ENCODE measurements at regions not wholly inside any gene's neighbourhood (a gene's known extent, or its start where the extent isn't known, plus 50 kb on each side); places are given as distances from the start of the nearest gene placed in this dataset.

DNA sequence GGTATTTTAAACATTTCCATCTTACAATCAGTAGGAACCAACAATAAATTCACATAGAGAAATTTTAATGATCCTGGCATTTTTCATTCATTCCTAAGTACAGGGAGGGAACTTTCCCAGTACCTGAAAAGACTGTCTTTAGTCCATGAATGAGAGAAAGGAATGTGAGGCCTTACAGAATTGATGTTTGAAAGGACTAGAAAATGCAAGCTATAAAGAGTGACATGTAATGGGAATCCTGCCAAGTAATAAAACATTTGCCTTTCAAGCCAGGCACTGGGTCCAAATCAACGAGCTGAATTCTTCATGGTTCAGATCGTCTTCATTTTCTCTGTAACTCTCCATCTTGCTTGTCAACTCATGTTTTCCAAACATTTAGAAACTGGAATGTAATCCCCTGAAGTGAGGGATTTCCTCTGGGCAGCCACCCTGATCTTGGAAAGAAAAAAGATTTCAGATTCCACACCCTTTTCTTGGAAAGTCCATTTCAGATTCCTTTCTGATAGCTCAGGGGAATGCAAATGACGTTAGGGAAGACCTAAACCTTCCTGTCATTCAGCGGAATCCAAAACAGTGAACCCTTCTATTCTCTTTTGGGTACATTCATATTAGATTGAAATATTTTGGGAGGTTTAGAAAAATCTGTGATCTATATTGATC is 315.8 kb downstream of the SH3GL2 start:
- no peak for DNase-seq

DNA sequence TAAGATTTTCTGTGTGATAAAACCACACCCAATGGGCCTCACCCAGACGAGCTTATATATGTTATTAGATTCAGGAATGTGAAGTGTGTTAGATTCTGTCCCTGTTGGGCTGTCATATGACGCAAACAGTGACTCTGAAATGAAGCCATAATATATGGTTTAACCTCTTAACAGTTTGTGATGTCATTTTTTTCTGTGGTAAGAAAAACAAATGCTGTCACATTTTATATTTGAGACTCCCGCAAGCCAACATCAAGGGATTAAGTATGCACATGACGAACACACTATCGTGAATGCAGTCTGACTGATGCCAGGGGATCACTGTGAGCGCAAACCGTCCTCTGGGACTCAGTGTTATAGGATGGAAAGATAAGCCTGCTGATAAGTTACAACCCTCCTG is 321.7 kb downstream of the SH3GL2 start:
- no peak for DNase-seq

DNA sequence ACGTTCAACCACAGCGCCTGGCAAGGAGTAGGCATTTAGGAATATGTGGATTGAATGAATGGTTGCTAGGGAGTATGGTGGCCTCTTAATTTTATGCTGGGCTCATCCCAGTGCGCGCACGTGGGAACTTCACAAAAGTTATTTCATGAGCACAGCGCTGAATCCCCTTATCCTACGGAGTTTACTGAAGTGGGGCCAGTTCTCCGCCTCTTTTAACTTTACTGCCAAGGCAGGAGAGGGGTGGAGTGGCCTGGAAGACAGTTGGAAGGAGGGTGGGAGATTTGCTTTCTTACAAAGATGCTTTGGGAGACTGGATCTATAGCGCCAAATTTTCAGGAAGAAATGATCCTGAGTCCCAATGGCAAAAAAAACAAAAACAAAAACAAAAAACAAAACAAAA is 326.5 kb downstream of the SH3GL2 start:
- no peak for DNase-seq

DNA sequence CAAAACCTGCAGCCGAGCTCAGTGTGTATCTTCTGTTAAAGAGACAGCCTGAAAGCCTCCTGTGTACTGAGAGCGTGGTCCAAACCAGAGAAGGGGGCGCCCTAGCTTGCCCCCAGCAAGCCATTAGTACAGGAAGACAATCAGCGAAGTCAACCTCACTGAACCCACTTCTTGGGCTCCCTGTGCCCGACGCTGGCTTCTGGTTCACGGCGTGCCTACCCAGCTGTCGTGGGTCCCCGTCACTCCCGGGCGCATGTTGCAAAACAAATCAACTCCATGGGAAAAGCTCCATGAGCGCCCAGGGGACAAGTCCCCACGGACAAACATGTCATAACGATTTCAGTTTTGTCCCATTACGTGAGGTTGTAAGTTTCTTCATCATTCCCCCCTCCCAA is 326.9 kb downstream of the SH3GL2 start:
- no peak for DNase-seq

DNA sequence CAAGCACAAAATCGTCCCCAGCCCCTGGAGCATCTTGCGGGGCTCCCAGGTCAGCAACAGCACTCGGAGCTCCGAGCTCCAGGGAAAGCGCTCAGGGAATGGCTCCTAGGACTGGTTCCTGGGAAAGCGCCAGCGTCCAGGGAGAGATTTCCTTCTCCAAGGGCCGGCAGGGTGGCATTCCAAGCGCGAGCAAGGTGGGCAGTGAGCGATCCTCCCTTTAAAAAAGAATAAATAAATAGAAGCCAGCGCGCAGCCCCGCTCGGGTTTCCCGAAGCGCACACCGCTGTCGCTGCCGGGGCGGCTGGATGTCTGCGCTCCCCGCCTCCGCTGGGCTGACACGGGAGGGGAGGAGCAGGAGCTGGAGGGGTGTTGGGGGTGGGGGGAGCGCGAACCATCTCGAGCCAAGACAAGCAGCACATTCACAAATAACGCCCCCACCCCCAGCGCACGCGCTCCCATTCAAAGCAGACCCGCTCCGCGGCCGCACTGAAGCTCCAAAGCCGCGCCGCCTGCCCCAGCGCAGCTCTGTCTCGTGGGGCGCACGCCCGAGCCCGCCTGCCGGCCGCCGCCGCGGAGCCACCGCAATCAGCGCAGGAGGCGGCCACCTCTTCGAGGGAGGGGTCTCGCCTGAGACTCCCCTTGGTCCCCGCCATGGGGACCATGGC is 327.4 kb downstream of the SH3GL2 start:
- no peak for DNase-seq

DNA sequence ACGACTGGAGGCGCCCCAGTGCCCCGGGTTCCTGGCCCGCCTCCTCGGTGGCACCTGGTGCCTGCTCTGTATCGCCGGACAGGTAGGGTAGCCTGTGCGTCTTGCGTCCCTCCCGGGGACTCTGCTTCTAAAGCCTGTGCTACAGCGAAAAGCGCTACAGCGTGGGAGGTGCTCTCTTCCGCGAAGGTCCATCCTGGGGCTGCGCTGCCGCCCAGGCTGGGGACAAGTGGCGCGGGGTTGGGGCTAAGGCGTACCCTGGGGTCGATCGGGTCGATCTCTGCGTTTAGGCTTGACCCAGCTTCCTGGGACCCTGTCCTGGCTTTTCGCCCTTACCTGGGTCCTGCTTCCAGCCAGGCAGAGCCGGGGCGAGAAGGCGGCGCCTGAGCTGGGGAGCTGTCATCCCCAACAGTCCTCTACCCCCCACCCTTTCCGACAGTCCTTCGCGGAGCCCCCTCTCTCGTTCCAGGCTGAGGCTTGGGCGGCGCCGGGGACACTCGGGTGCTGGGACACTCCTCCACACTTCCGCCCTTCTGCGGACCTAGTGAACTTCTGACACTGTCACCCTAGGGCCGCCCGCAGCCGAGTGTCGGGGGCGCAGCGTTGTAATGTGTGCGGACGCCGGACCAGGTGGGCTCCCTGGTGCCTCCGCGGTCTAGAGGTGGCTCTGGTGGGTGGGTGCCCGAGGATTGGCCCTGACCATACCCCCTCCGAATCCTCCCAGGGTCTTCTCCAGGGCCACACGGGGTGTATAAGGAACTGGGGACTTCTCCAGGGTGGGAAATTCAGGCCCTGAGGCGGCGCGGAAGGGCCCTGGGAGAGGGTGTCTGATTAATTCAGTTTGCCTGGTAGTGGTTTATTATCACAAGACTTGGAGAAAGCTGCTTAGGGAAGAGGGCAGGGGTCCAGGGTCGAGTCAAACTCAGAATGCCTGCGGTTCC is 328.2 kb downstream of the SH3GL2 start:
- DNase-seq: no peak

DNA sequence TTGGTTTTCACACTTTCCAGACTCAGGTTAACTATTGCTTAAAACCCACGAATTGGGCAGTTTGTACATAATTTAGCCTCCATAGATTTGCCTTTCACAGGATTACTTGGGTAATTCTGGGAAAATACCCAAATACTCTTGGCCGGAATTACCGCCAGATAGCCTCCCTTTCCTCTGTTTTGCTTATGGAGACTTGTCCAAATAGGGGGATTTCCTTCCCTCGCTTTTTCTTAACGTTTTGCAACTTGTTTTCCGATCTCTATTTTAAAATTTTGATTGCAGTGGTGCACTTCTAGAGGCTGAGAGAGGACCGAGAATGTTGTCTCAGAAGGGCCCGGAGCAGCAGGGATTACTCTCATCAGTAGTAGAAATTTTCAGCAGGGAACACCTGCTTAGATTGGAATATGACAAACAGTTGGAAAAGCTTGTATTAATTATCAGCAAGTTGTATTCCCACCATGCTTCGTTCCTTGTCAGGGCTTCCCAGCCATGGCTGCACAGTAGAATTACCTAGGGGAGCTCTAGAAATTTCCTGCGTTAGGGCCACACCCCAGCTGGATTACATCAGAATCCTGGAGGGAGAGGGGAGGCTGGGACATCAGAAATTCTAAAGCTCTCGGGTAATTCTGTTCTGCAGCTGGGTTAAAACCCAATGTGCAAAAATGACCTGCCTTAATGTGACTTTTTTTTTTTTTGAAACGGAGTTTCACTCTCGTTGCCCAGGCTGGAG is 329.1 kb downstream of the SH3GL2 start:
- no peak for DNase-seq

DNA sequence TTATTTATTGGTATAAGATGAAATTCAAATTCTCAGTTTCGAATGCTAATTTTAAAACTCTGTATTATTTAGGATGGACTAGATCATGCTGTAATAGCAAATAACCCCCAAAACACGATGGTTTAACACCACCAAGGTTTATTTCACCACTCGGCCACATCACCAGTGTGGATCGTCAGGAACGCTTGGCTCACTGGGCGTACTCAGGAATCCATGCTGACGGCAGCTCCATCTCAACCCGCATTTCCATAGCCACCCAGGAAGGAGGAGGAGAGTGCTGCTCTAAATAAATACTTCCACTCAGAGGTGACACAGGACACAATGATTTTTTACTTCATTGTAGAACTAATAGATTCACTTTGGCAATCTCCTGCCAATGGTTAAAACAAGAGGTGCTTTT is 347.4 kb downstream of the SH3GL2 start:
- no peak for DNase-seq

DNA sequence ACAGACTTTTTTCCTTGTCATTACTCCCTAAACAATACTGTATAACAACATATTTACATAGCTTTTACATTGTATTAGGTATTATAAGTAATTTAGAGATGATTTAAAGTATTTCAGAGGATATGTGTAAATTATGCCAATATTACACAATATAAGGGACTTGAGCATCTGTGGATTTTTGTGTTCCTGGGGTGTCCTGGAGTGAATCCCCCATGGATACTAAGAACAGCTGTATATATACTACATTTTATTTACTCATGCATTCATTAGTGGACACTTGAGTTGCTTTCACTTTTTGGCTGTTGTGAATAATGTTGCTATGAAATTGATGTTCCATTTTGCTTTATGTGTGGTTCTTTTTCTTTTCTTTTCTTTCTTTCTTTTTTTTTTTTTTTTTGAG is 348.8 kb downstream of the SH3GL2 start:
- no peak for DNase-seq

DNA sequence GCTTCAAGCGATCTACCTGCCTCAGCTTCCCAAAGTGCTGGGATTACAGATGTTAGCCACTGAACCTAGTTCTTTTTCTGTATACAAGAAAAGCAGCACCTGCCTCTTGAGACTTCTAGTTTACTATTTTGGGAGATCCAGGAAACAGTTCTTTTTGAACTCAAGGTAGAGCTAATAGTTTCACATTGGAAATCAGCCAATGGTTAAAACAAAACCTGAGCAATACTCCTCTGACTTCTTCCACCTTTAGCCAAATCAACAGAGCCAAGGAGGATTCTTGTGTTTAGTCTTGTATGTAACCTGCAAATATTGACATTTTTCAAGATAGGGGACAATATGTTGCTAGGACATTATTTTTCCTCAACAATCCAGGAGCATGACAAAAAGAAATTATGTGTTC is 349.4 kb downstream of the SH3GL2 start:
- no peak for DNase-seq

DNA sequence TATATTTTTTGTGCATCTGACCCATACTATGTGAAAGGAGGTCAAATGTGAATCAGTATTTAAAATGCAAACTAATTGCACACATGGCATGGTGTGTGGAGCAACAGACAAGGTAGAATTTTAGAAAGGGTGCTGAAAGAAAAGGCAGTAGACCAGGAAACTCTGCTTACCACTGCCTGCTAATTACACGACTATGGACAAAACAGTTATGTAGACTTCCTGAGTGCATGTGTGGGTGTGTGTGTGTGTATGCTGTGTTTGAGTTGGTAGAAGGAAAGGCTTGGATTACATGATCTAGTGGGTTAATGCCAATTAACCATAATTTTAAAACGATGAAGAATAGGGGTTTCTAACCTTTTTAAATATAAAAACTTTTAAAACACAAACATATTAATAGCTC is 349.9 kb downstream of the SH3GL2 start:
- no peak for DNase-seq

DNA sequence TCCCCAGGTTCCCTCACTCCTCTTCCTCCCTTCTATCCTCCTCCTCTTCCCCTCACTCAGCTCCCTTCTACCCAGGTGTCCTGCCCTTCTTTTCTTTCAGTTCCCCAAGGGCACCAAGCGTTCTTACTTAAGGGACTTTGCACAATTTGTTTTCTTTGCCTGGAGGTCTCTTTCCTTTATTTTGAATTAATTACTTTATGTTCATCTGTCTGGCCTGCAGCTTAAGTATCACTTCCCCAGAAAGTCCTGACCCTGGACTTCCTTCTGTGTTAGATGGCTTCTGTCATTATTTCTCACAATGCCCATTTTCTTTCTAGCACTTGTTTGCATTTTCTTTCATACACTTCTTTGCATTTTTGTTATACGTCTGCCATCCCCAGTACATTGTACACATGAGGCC is 350.6 kb downstream of the SH3GL2 start:
- DNase-seq: no peak

DNA sequence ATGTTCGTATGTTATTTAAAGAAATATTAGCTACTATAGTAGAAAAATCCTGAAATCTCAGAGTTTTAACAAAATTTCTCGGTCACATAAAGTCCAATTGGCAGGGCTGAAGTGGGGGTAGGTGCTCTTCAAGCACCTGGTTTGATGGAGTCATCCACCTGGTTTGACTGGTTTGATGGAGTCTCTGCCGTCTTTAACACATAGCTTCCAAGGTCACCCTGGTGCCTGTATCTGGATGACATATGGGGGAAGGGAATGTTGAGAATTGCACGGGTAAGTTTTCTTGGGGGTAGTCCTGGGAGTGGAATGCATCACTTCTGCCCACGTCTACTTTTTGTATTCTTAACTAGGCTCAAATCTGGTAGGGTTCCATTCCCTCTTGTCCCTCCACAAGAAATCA is 351.2 kb downstream of the SH3GL2 start:
- DNase-seq: no peak

DNA sequence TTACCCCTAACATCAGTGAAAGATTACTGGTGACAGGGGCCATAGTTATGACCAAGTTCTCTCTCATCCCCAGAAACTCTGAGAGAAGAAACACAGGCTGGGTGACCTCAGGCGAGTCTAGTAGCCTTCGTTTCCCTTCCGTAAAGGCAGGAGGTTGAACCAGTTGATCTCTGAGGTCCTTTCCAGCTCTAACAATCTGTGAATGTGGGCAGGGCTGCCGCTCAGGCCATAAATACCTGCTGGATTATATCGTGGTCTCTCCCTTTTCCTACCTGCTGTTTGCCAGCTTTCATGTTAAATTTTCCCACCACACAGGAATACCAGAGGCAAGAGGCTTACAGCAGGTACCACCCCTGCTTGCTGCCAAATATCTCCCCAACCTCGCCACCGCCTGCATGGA is 357.5 kb downstream of the SH3GL2 start:
- DNase-seq: no peak

DNA sequence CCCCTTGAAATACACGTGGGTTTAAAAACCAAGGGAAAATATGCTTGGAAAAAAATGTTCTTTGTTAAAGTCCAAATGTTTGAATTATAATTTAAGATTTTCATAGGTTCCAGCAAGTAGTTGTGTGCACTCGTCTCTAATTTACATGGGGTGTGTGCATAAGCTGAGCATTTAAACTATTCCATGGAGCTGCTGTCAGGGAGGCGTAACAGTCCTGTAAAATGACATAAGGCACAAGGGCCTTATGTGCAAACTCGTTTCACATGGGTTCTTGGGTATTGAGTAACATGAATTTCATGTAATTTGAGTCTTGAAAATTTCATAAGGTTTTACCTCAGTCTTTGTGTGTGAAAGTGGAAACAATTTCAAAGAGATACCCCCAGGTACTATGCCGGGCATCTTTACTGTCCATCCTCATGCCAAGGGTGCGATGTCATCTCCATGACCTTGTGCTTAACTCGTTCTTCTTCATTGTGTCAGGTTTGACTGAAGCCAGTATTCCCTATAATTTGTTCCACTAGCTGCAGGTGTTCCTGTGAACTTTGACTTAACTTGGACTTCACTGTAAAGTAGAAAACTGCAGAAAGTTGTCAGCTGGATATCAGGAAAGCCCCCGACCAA is 359.3 kb downstream of the SH3GL2 start:
- DNase-seq: no peak

DNA sequence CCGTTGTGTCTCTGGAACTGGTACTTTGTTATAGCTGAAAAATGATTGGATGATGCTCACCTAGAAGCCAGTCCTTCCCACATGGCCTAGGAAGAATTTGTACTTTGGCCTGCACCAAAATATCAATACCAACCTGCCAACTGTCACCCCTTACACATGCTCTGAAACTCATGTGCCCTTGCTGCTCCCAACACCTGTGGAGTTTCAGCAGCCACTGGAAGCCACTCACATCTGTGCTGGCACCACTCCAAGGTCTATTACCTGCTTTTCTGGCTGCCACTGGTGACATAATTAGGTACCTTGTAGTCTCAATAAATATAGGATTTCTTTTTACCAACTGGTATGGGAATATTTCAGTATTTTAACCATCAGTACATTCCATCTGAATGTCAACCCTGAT is 363.6 kb downstream of the SH3GL2 start:
- no peak for DNase-seq

DNA sequence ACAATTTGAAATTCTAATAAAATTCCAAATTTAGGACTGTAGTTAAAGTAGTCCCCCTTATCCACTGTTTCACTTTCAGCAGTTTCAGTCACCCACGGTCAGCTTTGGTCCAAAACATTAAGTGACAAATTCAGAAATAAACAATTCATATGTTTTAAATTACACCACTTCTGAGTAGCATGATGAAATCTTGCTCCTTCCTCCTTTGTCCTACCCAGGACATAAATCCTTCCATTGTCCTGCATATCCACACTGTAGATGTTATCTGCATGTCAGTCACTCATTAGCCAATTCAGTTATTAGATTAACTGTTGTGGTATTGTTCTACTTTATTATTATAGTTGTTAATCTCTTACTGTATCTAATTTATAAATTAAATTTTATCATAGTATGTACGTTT is 376.5 kb downstream of the SH3GL2 start:
- DNase-seq: no peak

DNA sequence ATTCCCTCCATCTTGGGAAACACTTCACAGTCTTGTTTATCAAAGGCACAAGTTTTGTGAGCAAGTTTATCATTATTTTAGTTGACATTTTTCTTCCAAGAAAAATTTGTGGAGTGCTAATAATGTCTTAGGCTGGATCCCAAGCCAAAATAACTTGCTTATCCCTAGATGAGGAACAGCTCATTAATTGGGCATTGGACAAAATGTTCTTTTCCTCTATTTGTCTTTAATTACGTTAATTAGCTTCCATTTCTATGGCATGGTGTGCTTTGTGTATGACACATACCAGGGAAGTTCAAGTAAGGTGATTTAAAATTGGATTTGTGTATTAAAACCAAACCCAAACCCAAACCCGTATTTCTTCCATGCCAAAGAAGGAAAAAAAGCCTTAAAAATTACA is 379.5 kb downstream of the SH3GL2 start:
- no peak for DNase-seq

DNA sequence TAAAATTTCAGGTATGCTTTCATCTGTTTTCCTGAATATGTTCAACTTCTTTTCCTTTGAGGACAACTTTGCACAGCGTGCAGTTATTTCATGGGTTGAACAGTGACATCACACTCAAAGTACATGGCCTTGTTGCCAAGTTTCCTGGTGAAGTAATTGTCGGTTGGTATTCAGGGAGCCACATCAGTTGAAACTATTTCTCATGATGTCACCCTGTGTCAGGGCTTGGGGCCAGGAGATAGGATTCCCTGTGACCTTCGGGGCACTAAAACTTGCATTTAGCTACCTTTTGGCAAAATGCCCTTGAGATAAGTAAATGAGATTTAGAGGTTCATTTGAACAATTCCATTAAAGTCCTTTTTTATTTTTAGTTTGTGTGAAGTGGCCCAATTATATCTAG is 383.9 kb downstream of the SH3GL2 start:
- no peak for DNase-seq

DNA sequence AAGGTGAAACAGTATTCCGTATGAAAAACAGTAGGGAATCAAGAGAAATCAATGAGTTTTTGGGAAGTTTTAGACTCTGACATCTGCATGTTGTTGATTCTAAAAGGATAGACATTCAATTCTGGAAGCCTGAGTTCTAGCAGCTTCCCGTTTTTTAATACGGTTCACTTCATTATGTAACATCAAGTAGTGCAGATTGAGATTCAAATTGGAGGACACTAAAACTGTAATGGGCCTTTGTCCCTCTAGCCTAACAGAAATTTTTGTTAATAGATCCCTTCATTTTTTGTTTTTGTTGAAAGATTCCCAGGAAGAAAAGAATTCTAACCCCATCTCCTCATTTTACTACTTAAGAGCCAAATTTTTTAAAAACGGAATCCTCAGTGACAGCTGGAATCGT is 384.6 kb downstream of the SH3GL2 start:
- no peak for DNase-seq

DNA sequence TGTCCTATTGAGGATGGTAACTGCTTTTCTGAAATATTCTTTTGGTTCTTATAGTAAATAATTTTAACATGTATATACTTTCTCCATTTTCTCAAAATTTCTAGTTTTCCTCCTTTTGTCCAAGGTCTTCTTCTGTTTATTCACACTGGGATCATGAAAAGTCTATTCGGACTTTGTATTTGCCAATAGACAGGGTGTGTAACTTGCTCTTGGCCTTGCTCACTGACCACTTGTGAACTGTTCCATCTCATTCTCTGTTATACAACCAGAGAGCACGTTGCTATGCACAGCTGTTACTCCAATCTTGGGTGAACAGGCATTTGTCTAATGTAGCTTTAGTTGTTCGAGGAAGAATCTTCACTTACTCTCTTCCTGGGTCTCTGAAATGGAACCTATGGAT is 388.9 kb downstream of the SH3GL2 start:
- DNase-seq: no peak

DNA sequence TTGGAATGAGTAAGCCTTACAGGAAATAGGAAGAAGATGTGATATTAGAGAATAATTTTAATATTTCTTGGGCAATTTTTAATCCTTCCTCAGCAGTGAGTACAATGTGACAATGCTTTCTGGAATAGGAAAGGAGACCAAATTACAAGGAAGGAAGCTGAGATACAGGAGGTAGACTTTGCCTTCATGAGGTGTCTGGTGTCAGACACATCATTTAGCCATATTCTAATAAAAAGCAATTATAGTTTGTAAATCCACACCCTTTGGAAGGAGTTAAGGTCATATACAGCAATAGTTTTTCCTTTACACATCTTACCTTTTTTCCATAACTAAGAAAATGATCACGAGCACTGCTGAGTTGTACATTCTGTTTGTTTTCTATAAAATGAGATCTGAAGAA is 390.4 kb downstream of the SH3GL2 start:
- DNase-seq: no peak

DNA sequence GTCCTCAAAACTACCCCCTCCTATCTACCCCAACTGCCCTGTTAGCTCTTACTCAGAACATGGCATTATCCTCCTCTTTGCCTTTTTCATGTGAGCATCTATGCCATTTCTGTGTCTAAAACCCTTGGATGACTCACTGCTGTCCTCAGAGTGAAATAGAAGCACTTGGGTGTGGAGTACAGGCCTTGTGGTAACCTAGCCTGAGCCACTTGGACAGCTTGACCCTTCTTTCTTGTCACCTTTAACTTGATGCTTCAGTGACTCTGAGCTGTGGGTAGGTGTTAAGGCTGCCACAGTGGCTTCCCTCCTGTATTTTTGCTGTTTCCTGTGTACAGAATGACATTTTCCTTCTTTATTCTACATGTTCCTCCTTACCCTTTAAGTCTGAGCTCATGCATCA is 391.4 kb downstream of the SH3GL2 start:
- DNase-seq: no peak

Measured in NK-92 treated with Interleukin-12 subunit alpha and Interleukin-12 subunit beta, amount 100 ng/mL, for 24 hours (cell line).